Liver (tissue), 8 donors: ENCODE measurements at regions not wholly inside any gene's neighbourhood (a gene's known extent, or its start where the extent isn't known, plus 50 kb on each side); places are given as distances from the start of the nearest gene placed in this dataset.

ENCODE experiments used
- DNase-seq: peaks from one replicate; pipeline ENCODE4 v3.0.0-alpha.2; 2017; ENCODE audit warnings: low spot score
- H3K27ac ChIP-seq, 2 donors: one replicate each; pipeline ENCODE4 v1.7.0; 2013; ENCODE audit warnings: inconsistent platforms in 2 of 2, low read length in 2 of 2, control low read depth in 1 of 2, low read depth in 1 of 2, mild to moderate bottlenecking in 1 of 2
- H3K27me3 ChIP-seq, 4 donors: one replicate each; pipeline versions ENCODE4 v1.6.1 to v1.7.0; 2013; ENCODE audit warnings: low read length in 3 of 4, inconsistent platforms in 1 of 4, mild to moderate bottlenecking in 1 of 4, moderate library complexity in 1 of 4; ENCODE audit not compliant: control insufficient read depth in 4 of 4, insufficient read depth in 4 of 4
- H3K36me3 ChIP-seq, 4 donors: one replicate each; pipeline versions ENCODE4 v1.6.1 to v1.7.0; 2013; ENCODE audit warnings: low read length in 3 of 4, mild to moderate bottlenecking in 3 of 4, low read depth in 1 of 4, moderate library complexity in 1 of 4; ENCODE audit not compliant: control insufficient read depth in 4 of 4, insufficient read depth in 3 of 4
- H3K4me1 ChIP-seq, 4 donors: one replicate each; pipeline versions ENCODE4 v1.6.1 to v1.7.0; 2013; ENCODE audit warnings: low read length in 3 of 4, mild to moderate bottlenecking in 3 of 4, moderate library complexity in 1 of 4; ENCODE audit not compliant: control insufficient read depth in 4 of 4, insufficient read depth in 4 of 4
- H3K4me3 ChIP-seq, 3 donors: one replicate each; pipeline versions ENCODE4 v1.6.1 to v1.7.0; 2013; ENCODE audit warnings: low read length in 3 of 3, control low read depth in 1 of 3, low read depth in 1 of 3, mild to moderate bottlenecking in 1 of 3
- H3K9ac ChIP-seq, 2 donors: one replicate each; pipeline ENCODE4 v1.7.0; 2013; ENCODE audit warnings: low read length in 2 of 2, mild to moderate bottlenecking in 2 of 2, moderate library complexity in 2 of 2, control low read depth in 1 of 2, low read depth in 1 of 2
- H3K9me3 ChIP-seq, 4 donors: one replicate each; pipeline versions ENCODE4 v1.6.1 to v1.7.0; 2013; ENCODE audit warnings: low read length in 3 of 4; ENCODE audit not compliant: control insufficient read depth in 4 of 4
- CTCF ChIP-seq: fragments of 150-350 bp; IDR thresholded peaks from 2 replicates; pipeline ENCODE4 v1.5.1; 2017; ENCODE audit warnings: improper control_type of control experiment, low read depth, low read length; ENCODE audit not compliant: missing input control
- EGR1 ChIP-seq, 2 donors: IDR thresholded peaks; 2 replicates each; pipeline ENCODE4 v1.6.1; 2016 to 2018; ENCODE audit warnings: antibody characterized with exemption in 2 of 2, low read depth in 2 of 2
- FOXA1 ChIP-seq: IDR thresholded peaks from 2 replicates; pipeline ENCODE4 v1.6.1; 2016; ENCODE audit warnings: antibody characterized with exemption
- FOXA2 ChIP-seq: IDR thresholded peaks from 2 replicates; pipeline ENCODE4 v1.6.1; 2016; ENCODE audit warnings: antibody characterized with exemption
- GABPA ChIP-seq, 2 donors: IDR thresholded peaks in 1 of 2; conservative IDR thresholded peaks in 1 of 2; 2 replicates each; pipeline ENCODE4 v1.6.1; 2016; ENCODE audit warnings: antibody characterized with exemption in 2 of 2, mild to moderate bottlenecking in 1 of 2, moderate library complexity in 1 of 2
- HNF4A ChIP-seq, 2 donors: conservative IDR thresholded peaks; 2 replicates each; pipeline ENCODE4 v1.6.1; 2016; ENCODE audit warnings: antibody characterized with exemption in 2 of 2, mild to moderate bottlenecking in 2 of 2
- HNF4G ChIP-seq: IDR thresholded peaks from 2 replicates; pipeline ENCODE4 v1.6.1; 2016; ENCODE audit warnings: antibody characterized with exemption
- JUND ChIP-seq, 2 donors: IDR thresholded peaks; 2 replicates each; pipeline ENCODE4 v1.6.1; 2016; ENCODE audit warnings: antibody characterized with exemption in 2 of 2
- MAX ChIP-seq: IDR thresholded peaks from 2 replicates; pipeline ENCODE4 v1.6.1; 2016; ENCODE audit warnings: antibody characterized with exemption
- NR2F2 ChIP-seq: IDR thresholded peaks from 2 replicates; pipeline ENCODE4 v1.6.1; 2016; ENCODE audit warnings: antibody characterized with exemption
- RAD21 ChIP-seq, 2 donors: IDR thresholded peaks; 2 replicates each; pipeline ENCODE4 v1.6.1; 2016; ENCODE audit warnings: antibody characterized with exemption in 2 of 2, mild to moderate bottlenecking in 2 of 2
- REST ChIP-seq: IDR thresholded peaks from 2 replicates; pipeline ENCODE4 v1.6.1; 2016; ENCODE audit warnings: antibody characterized with exemption, mild to moderate bottlenecking
- RXRA ChIP-seq, 2 donors: IDR thresholded peaks; 2 replicates each; pipeline ENCODE4 v1.6.1; 2017 to 2018; ENCODE audit warnings: antibody characterized with exemption in 2 of 2, mild to moderate bottlenecking in 1 of 2
- SP1 ChIP-seq: IDR thresholded peaks from 2 replicates; pipeline ENCODE4 v1.6.1; 2018; ENCODE audit warnings: antibody characterized with exemption, mild to moderate bottlenecking
- TAF1 ChIP-seq: conservative IDR thresholded peaks from 2 replicates; pipeline ENCODE4 v1.6.1; 2016; ENCODE audit warnings: antibody characterized with exemption, mild to moderate bottlenecking
- YY1 ChIP-seq: IDR thresholded peaks from 2 replicates; pipeline ENCODE4 v1.6.1; 2016; ENCODE audit warnings: antibody characterized with exemption, mild to moderate bottlenecking
- ZBTB33 ChIP-seq: IDR thresholded peaks from 2 replicates; pipeline ENCODE4 v1.6.1; 2016; ENCODE audit warnings: antibody characterized with exemption
- WGBS: extraction: QIAGEN DNeasy Blood & Tissue Kit; methylation state at CpG from one replicate; pipeline ENCODE4 v1.1.7; 2013; 5-methylcytosine and 5-hydroxymethylcytosine counted together
- TF ChIP-seq, protein P1 (sequence below): IDR thresholded peaks from 2 replicates; pipeline ENCODE4 v1.6.1; 2016; ENCODE audit warnings: antibody characterized with exemption
- donor health status: healthy.
- donor health status: healthy.
- donor health status: healthy.
- donor health status: healthy.
- donor health status: healthy.

DNA sequence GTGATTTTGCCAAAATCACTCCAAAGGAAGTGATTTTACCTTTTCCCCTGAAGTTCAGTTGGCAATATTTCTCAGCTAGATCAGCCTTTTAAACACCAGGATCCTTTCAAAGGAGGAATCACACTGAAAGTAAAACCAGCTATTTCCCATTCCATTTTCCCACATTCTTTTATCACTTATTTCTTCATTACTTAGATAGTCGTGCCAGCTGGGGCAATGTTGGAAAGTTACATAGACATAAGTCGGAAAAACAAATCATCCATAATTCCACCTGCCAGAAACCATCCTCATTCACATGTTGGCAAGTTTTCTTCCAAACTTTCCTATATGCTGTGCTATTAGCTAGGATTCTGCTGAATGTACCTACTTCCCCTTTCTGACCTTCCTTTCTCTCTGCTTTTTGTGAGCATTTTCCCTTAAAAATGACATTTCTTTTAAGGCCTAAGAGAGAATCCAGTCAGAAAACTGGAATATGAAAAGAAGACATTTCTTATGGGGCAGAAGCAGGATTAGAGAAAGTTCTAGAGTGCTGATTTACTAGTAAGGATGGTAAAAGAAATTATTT lies 170.0 kb upstream of the STK17B start:
- DNase-seq = no peak
- H3K4me3 ChIP-seq = no peak overlapping the region
- no peak overlapping the region for H3K27ac ChIP-seq
- no peaks in the 10 kb centered on the region for H3K4me1 ChIP-seq
- WGBS = 73% methylated on average over 2 of the region's 2 CpGs
- no peaks in the 10 kb centered on the region for H3K36me3 ChIP-seq
- H3K9ac ChIP-seq = no peak overlapping the region
- H3K27me3 ChIP-seq = no peaks in the 10 kb centered on the region
- TF ChIP-seq SP1 (no peak), GABPA (IDR thresholded peaks at IDR 0.05 in 1 of 2, conservative IDR thresholded peaks at IDR 0.05 in 1 of 2) (no peak), TAF1 (no peak), CTCF (no peak)
- TF ChIP-seq, protein P1, sequence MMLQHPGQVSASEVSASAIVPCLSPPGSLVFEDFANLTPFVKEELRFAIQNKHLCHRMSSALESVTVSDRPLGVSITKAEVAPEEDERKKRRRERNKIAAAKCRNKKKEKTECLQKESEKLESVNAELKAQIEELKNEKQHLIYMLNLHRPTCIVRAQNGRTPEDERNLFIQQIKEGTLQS = no peak
- no peaks in the 10 kb centered on the region for H3K9me3 ChIP-seq

GRCh38 chr2:196344397-196344796 lies 173.0 kb upstream of the STK17B start:
- TF ChIP-seq RAD21 (IDR thresholded peaks at IDR 0.05) (no peak), HNF4A (conservative IDR thresholded peaks at IDR 0.05) (no peak), FOXA2 (no peak), MAX (no peak), TAF1 (no peak), NR2F2 (no peak)
- no peak overlapping the region for H3K4me3 ChIP-seq
- H3K9ac ChIP-seq = no peak overlapping the region
- no peak overlapping the region for H3K27ac ChIP-seq
- DNase-seq = no peak
- H3K36me3 ChIP-seq = no peaks in the 10 kb centered on the region
- no peaks in the 10 kb centered on the region for H3K27me3 ChIP-seq
- H3K9me3 ChIP-seq = no peaks in the 10 kb centered on the region
- WGBS = 69% methylated on average over 1 of the region's 1 CpG
- H3K4me1 ChIP-seq = no peaks in the 10 kb centered on the region

GRCh38 chr2:196353717-196354116 lies 182.3 kb upstream of the STK17B start:
- TF ChIP-seq FOXA1 (no peak), EGR1 (IDR thresholded peaks at IDR 0.05; ENCODE audit: low read depth in 2 of 2) (no peak), RAD21 (IDR thresholded peaks at IDR 0.05) (no peak), RXRA (IDR thresholded peaks at IDR 0.05) (no peak), JUND (IDR thresholded peaks at IDR 0.05) (no peak), YY1 (no peak), HNF4G (no peak), MAX (no peak), HNF4A (conservative IDR thresholded peaks at IDR 0.05) (no peak), REST (no peak), GABPA (IDR thresholded peaks at IDR 0.05 in 1 of 2, conservative IDR thresholded peaks at IDR 0.05 in 1 of 2) (no peak), ZBTB33 (no peak), NR2F2 (no peak)
- TF ChIP-seq, protein P1 = no peak
- 85% methylated on average over 1 of the region's 1 CpG for WGBS
- no peaks in the 10 kb centered on the region for H3K36me3 ChIP-seq
- no peaks in the 10 kb centered on the region for H3K27me3 ChIP-seq
- peaks cover 2 to 12% (median 5%) of the 10 kb centered on the region in 4 donors for H3K9me3 ChIP-seq
- H3K4me1 ChIP-seq = no peaks in the 10 kb centered on the region
- no peak overlapping the region for H3K9ac ChIP-seq
- no peak overlapping the region for H3K4me3 ChIP-seq
- H3K27ac ChIP-seq = no peak overlapping the region
- no peak for DNase-seq
